Forelimb muscle (tissue), 1 donor: ENCODE measurements at regions not wholly inside any gene's neighbourhood (a gene's known extent, or its start where the extent isn't known, plus 50 kb on each side); places are given as distances from the start of the nearest gene placed in this dataset.

Experiments
- DNase-seq: peaks from one replicate; pipeline ENCODE4 v3.0.0-alpha.2; 2013; ENCODE audit warnings: low read depth

DNA sequence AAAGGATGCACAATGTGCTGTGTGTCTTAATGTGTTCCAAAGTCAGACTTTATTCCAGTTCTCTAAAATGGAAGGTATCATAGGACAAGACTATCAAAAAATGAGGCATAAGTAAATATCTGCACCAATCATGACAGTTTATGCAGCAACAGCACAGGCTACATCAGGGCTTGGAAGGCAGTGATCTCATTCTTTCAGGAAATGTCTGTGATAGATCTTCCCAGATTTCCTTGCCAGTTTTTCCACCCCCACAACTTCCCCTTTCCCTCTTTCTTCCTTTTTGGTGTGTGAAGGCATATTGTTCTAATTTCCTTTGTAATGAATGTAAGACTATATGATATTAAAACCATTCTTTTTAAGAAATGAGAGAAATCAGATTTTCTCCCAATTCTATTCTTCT is 326.7 kb downstream of the ATP23 start:
- no peak for DNase-seq

DNA sequence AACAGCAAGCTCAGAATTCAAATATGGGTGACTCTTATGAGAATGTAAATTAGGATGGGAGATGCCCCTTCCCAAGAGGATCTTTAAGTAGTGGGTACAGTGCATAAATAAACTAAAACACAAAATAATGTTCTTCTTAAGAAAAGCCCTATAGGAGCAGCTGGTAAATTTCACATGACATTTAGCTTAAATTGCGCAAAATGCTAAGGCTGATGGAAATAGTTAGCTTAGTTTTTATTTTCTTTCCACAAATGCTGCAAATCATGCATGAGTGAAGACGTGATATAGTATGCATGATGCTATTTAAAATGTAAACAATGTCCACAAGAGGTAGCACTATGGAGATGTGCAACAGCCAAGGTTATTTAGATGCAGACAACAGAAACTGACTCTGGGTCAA is 328.1 kb downstream of the ATP23 start:
- no peak for DNase-seq

DNA sequence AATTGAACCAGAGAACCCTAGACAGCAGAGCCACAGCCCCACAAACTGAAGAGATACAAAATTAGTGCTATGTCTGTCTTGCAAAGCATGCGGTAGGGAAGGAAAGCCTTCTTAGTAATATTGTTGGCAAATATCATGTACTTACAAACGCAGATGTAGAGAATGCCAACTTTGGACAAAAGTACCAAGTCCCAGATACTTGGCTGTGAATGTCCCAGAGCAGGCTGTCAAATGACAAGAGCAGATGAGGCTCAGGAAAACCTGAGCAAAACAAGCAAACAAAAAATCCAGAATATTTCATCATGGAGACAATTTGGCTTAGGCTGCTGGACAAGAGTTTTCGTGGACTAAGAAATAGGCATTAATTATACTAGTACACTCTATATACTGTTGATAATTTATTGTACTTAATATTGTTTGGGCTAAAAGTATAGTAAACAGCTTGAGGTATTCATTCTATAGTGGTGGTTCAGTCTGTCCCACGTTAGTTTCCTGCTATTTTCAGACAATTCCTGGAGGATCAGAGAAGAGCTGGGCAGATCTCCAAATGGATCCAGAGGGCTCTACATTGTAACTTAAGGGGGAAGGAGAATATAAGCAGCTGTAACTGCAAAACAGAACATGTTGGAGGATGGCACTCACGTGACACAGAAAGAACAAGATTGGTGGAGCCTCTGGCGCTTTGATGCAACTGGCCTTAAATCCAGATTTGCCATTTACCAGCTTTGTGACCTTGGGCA is 329.8 kb downstream of the ATP23 start:
- no peak for DNase-seq

DNA sequence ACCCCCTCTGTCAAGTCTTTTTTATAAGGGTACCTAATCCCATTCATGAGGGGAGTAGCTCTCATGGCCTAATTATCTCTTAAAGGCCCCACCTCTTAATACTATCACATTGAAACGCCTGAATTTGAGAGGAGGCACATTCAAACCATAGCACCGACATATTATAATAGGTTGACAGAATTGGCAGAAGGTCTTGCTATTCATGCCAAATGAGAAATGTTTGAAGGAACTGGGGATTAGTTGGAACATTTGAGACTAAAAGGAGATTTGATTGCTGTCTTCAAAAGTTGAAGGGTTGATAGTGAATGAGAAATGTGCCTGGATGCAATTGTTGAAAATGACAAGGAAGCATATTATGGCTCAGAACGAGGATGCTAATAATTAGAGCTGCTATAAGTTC is 331.1 kb downstream of the ATP23 start:
- DNase-seq = no peak

DNA sequence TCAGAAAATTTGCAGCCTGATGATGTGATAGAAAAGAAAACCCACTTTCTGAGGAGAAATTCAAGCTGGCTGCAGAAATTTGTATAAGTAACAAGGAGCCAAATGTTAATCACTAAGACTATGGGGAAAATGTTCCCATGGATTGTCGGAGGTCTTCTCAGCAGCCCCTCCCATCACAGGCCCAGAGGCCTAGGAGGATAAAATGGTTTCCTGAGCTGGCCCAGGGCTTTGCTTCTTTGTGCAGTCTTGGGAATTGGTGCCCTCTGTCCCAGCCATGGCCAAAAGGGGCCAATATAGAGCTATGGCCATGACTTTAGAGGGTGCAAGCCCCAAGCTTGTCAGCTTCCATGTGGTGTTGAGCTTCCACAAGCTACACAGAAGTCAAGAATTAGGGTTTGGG is 335.9 kb downstream of the ATP23 start:
- DNase-seq = no peak

DNA sequence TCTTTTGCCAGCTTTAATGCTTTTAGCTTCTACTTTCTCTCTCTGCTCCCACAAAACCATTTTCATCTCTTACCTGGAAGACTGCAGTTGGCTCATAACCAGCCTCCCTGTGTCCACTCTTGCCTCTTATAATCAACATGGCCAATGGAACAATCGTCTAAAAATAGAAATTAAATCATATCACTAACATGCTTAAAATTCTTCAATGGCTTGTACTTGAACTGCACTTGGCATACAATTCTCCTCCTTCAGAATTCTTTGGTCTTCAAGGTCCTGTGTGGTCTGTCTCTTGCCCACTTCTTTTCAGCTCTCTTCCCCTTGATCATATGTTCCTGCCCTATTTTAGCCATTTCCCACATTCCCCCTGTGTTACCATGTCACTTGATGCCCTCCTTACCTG is 342.2 kb downstream of the ATP23 start:
- no peak for DNase-seq

DNA sequence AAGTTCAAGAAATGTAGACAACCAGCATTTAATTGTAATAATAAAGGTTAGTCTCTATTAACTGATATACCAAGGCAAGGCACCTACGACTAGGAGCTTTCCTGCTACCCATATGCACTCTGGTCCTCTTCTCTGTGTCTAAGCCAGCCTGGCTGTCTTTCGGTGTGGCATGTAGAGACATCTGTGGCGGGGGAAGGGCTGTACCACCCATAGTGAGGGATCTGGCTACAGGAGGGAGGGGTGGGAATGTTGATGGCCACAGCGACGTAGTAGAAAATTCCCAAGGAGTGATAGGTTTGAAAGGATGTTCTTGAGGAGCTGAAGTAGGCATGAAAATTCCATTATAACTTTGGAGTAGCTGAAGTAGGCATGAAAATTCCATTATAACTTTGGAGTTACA is 344.2 kb downstream of the ATP23 start:
- DNase-seq = no peak

DNA sequence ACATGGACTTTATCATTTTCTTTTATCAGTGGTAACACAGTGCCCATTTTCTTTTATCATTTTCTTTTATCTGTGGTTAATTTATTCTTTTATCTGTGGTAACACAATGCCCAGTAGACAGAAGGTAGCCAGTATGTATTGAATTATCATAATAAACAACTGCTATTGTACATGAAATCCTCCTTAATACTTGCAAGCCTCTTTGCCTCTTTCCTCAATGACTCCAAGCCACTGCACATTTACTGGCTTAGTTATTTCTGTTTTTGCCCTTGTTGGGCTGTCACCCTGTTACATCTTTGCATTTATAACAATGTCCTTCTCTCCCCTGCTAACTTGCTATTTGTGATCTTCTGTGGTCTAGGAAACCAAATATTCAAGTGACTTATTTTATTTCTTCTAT is 345.0 kb downstream of the ATP23 start:
- DNase-seq = no peak

DNA sequence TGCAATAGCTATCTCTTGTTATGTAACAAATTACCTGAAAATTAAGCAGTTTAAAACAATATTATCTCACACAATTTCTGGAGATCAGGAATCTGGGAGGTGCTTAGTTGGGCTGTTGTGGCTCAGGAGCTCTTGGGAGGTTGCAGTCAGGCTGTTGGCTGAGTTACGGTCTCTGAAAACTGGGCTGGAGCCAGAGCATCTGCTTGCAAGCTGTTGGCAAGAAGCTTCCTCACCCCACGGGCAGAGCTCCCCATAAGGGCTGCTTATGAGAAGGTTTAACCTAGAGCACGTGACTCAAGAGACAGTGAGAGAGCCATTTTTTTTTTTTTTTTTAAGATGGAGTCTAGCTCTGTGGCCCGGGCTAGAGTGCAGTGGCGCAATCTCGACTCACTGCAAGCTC is 346.8 kb downstream of the ATP23 start:
- DNase-seq = no peak

DNA sequence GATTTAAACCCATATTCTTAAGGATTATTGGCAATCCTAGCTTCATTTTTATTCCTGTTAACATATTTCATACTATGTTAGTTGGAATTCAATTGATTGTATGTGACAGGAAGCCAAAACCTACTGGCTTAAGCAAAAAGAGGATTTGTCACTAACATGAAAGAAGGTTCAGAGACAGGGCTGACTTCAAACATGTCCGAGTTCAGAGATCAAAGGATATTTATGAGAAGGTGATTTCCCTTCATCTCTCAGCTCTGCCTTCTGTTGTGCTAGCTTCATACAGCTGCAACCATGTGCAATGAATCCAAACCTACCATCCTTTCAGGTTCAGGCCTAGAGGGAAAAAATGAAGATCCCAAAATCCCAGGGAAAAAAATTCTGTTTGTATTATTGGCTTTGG is 349.7 kb downstream of the ATP23 start:
- DNase-seq = no peak

DNA sequence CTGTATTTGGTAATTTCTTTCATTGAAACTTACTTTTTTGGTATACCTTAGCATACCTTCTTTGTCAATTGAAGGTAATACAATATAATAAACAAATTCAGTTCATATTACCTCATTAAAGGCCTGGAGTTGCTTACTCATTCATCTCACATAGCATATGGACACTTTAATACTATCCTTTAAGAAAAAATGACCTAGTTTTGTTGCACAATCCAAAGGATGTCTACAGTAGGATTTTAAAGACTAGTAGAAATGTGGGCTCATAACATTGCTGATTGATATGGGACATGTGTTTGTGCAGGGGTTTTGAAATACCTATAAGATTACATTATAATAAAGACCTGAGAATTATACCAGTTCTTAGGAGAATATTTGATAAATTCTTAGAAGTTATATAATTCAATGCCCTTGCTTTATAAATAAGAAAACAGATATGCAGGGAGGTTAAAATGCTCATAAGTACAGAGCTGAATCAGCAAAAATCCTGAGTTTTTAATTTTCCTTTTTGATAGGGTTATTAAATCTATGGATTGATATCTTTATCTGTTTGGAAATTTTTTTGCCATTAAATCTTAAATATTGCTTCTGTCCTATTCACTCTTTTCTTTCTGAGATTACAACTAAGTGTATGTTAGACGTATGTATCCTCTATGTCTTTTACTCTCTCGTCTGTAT is 352.1 kb downstream of the ATP23 start:
- DNase-seq = no peak

DNA sequence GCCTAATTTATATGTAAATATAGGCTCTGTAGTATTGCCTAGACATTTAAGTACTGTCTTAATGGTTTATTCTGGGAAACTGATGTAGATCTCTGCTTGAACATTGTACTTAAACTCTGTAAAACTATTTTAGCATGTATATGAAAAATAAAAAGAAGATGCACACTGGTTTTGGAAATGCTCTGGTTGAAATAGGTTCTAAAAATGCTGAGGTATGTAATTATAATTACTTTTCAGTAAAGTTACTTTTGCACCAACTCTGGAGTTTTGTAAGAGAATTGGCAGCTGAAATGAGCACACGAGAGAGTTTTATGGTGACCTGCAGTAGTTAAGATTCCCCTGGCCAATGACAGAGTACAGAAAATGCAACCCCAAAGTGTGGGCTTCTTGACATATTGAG is 353.9 kb downstream of the ATP23 start:
- DNase-seq = no peak

DNA sequence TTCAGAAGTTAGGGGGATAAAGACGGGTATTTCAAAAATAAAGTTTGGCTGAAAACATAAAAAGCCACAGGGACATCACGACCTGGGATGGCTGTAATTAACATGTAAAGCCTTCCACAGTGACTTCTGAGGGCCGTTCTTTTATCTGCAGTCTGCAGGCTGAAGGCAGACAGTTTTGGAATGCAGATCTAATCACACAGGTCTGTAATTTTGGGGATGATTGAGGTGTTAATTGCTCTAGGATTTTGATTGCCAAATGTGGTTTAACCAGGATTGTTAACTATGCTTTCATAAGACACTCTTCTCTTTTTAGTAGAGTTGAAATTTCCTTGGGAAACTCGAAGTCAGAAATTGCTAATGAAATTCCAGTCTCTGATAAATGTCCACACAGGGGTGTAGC is 355.5 kb downstream of the ATP23 start:
- DNase-seq = no peak

DNA sequence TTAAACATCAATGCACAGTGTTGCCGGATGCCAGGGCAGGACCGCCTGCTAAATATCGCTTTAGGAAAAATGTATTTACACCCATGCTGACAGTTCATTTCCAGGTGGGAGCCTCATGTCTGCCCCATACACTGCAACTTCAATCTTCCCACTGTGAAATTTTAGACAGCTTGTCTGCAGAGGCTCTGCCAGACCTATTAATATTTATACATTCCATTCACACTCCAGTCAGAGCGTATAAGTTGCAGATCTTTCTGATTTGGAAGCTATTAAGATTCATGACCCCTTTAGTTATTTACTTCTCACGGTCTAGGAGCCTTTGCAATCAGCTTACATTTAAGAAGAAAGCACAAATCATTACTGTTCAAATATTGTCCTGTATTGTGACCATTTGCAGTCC is 357.4 kb downstream of the ATP23 start:
- no peak for DNase-seq

DNA sequence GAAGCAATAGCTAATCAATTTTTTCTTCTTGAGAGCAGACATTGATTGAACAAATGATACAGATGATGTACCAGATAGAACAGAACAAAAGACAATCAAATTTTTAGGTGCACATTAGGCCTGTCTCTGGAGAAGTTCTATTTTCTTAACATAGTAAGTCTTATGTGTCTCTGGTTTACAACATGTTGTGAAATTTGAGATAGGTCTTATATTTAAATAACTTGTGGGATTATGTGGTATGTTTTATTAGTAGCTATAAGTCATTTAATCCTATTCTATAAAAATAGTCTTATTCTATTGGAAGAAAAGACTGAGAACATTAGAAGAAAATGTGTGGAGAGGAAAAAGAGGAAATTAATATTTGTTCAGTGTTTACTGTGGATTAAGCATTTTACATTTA is 358.0 kb downstream of the ATP23 start:
- no peak for DNase-seq

DNA sequence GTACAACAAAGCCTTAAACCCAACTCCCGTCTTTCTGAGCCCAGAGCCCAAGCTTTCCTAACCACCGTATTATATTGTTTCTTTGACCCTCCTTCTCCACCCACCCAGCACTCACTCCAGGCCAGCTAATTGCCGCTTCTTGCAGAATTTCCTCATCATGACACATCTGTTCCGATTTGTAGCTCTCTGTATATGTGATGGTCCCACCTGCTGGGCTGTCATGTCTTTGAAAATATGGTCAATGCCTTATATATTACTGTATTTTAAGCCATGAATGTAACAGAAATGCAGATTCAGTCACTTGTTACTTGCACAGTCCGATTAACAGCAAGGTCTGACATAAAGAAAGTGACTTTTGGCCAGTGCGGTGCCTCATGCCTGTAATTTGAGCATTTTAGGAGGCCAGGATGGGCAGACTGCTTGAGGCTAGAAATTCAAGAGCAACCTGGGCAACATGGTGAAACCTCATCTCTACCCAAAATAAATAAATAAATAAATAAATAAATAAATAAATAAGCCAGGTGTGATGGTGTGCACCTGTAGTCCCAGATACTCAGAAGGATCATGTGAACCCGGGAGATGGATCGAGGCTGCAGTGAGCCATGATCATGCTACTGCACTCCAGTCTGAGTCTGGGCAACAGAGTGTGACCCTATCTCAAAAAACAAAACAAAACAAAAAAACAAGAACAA is 359.8 kb downstream of the ATP23 start:
- no peak for DNase-seq

DNA sequence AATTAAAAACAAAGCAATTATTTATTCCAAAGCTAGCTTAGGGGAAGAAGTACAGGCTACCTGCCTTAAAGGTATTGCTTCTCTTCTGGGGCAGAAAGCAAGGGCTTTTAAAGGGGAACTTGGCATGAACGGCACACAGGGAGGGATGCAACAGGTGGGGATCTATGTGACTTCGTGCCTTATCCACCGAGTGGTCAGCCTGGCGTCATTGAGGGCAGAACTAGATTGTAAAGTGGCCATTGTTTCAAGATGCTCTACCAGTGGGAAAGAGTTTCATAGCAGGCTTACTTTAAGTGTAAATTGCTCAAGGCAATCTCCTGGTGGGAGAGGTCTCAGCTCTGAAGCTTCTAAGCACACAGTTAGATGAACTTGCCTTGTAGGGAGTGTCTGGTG is 360.4 kb downstream of the ATP23 start:
- no peak for DNase-seq

DNA sequence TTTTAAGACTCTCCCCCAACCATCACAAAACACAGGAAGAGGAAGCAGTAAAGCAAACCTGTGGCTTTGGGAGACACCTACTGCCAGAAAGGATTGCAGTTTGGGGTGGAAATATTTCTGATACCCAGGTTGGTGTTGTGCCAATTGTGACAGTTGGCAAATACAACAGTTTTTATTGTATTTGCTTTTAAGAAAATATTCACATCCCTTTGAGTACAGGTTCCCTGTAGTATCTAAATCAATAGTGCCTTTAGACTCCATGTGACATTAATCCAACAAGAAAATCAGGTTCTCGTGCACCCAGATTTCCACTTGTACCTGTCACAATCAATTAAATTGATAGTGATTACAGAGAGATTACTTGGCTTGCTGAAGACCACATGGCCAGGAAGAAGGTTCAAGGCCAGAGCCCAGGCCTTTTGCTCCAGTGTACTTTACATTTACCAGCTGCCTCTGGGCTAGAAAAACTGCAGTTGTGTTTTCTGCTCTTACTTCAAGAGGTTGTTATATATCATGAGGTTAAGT is 361.2 kb downstream of the ATP23 start:
- DNase-seq = no peak

DNA sequence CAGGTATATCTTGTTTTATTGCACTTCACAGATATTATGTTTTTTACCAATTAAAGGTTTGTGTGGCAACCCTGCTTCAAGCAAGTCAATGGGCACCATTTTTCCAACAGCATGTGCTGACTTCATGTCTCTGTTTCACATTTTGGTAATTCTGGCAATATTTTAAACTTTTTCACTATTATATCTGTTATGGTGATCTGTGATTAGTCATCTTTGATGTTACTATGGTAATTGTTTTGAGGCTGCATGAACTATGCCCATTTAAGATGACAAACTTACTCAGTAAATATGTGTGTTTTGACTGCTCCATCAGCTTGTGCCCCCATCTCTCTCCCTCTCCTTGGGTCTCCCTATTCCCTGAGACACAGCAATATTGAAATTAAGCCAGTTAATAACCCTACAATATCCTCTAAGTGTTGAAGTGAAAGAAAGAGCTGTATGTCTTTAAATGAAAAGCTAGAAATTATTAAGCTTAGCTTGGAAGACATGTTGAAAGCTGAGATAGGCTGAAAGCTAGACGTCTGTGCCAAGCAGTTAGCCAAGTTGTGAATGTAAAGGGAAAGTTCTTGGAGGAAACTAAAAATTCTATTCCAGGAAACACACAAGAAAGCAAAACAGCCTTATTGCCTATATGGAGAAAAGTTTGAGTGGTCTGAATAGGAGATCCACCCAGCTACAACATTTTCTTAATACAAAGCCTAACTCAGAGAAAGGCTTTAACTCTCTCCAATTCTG is 365.1 kb downstream of the ATP23 start:
- no peak for DNase-seq

DNA sequence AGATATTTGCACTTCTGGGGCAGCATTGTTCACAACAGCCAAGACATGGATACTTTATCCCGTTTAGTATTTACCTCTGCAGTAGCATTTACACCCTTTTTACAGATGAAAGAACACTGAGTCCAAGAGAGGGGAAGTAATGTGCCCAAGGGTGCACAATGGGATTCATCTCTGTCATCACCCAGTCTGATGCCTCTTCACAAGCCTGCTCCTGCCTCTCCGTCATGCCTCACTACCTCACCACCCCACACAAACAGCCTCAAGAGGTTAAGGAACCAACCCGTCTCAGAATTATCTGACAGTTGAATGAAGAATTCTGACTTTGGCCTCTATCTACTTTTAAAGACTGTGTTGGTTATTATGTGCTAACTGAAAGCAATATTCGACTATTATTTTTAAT is 368.4 kb downstream of the ATP23 start:
- DNase-seq = no peak

DNA sequence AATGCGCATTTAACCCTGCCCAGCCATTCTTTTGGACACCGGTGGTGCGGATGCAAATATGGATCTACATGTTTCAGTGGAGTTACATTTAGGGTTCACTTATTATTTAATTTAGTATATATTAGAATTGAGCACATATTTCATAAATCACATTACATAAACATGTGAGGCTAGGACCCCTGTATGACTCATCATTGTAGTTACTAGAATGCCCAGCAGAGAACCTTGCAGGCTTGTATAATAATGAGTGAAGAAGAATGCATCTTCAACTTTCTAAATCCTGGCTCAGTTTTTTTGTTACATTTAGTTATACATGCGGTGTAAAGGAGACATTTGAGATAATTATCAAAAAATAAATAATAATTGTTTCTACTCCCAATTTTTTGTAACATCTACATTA is 369.0 kb downstream of the ATP23 start:
- no peak for DNase-seq
